Fibroblast of the conjunctiva (primary cell): ENCODE measurements at regions not wholly inside any gene's neighbourhood (a gene's known extent, or its start where the extent isn't known, plus 50 kb on each side); places are given as distances from the start of the nearest gene placed in this dataset.
"Not testable (repeated sequence)": the region's sequence is repeated elsewhere in the genome, so short reads cannot be mapped to it uniquely, and the experiment has no call there.

Source experiments
- DNase-seq: peaks from one replicate; pipeline ENCODE4 v3.0.0-alpha.2; 2010; ENCODE audit warnings: low read depth

- DNase-seq = no peak
Measured at GRCh38 chr10:84571146-84571545, 242.8 kb downstream of the CCSER2 start.

- DNase-seq = no peak
Measured at GRCh38 chr10:84574102-84574501, 245.7 kb downstream of the CCSER2 start.

- no peak for DNase-seq
Measured at GRCh38 chr10:84581976-84582375, 253.6 kb downstream of the CCSER2 start.

- DNase-seq = no peak
Measured at GRCh38 chr10:84583501-84583900, 255.1 kb downstream of the CCSER2 start.

GRCh38 chr10:84587789-84588188, 259.4 kb downstream of the CCSER2 start:
- DNase-seq = no peak

- DNase-seq = no peak
Measured at GRCh38 chr10:84588426-84588825, 260.0 kb downstream of the CCSER2 start.

- no peak for DNase-seq
Measured at GRCh38 chr10:84588971-84589370, 260.6 kb downstream of the CCSER2 start.

GRCh38 chr10:84589526-84590205, 261.3 kb downstream of the CCSER2 start:
- no peak for DNase-seq

GRCh38 chr10:84590327-84591193, 262.2 kb downstream of the CCSER2 start:
- no peak for DNase-seq

- DNase-seq = no peak
Measured at GRCh38 chr10:84593506-84593905, 265.1 kb downstream of the CCSER2 start.

- no peak for DNase-seq
Measured at GRCh38 chr10:84596585-84596984, 268.2 kb downstream of the CCSER2 start.

- no peak for DNase-seq
Measured at GRCh38 chr10:84599254-84599653, 270.9 kb downstream of the CCSER2 start.

- no peak for DNase-seq
Measured at GRCh38 chr10:84600947-84601346, 272.6 kb downstream of the CCSER2 start.

- DNase-seq = not testable (repeated sequence)
Measured at GRCh38 chr10:84602543-84602942, 274.2 kb downstream of the CCSER2 start.

- DNase-seq = no peak
Measured at GRCh38 chr10:84603971-84604370, 275.6 kb downstream of the CCSER2 start.

GRCh38 chr10:84605802-84606201, 277.4 kb downstream of the CCSER2 start:
- no peak for DNase-seq

GRCh38 chr10:84606428-84606827, 278.0 kb downstream of the CCSER2 start:
- DNase-seq = no peak

- no peak for DNase-seq
Measured at GRCh38 chr10:84607044-84607443, 278.7 kb downstream of the CCSER2 start.

GRCh38 chr10:84607523-84607922, 279.1 kb downstream of the CCSER2 start:
- no peak for DNase-seq

- DNase-seq = no peak
Measured at GRCh38 chr10:84608126-84608525, 279.7 kb downstream of the CCSER2 start.

- no peak for DNase-seq
Measured at GRCh38 chr10:84613336-84614021, 285.1 kb downstream of the CCSER2 start.

GRCh38 chr10:84626397-84627087, 298.2 kb downstream of the CCSER2 start:
- DNase-seq = no peak
